HepG2 (cell line): ENCODE measurements at regions not wholly inside any gene's neighbourhood (a gene's known extent, or its start where the extent isn't known, plus 50 kb on each side); places are given as distances from the start of the nearest gene placed in this dataset.

ENCODE experiments used
- CREM ChIP-seq, 2 experiments: sonication (generic) in 1 of 2; formaldehyde crosslinking in 1 of 2; IDR thresholded peaks; 2 replicates each; pipeline versions ENCODE4 v1.4.0 to v1.6.1; 2016 to 2020; ENCODE audit warnings: antibody characterized with exemption in 1 of 2, mild to moderate bottlenecking in 1 of 2, missing genetic modification reagents in 1 of 2
- MAZ ChIP-seq, 2 experiments: sonication (generic) in 1 of 2; formaldehyde crosslinking in 1 of 2; IDR thresholded peaks; 2 replicates each; pipeline versions ENCODE4 v1.5.0 to v1.6.1; 2012 to 2020; ENCODE audit warnings: low read depth in 2 of 2, mild to moderate bottlenecking in 2 of 2, borderline replicate concordance in 1 of 2, improper control_type of control experiment in 1 of 2, low read length in 1 of 2, missing genetic modification reagents in 1 of 2, moderate library complexity in 1 of 2
- SP1 ChIP-seq, 2 experiments: fragments of 450-650 bp in 1 of 2; sonication (generic) in 1 of 2; formaldehyde crosslinking in 1 of 2; IDR thresholded peaks; 2 replicates each; pipeline versions ENCODE4 v1.4.0 to v1.6.1; 2016 to 2020; ENCODE audit warnings: missing genetic modification reagents in 1 of 2
- SPEN ChIP-seq: sonication (generic); formaldehyde crosslinking; IDR thresholded peaks from 2 replicates; pipeline ENCODE4 v1.5.1; 2020; ENCODE audit warnings: low read depth, mild to moderate bottlenecking, missing genetic modification reagents
- ZNF232 ChIP-seq: sonication (generic); formaldehyde crosslinking; IDR thresholded peaks from 2 replicates; pipeline ENCODE4 v1.4.0; 2020; ENCODE audit warnings: missing genetic modification reagents, borderline replicate concordance
- ZNF629 ChIP-seq: sonication (generic); formaldehyde crosslinking; conservative IDR thresholded peaks from 2 replicates; pipeline ENCODE4 v1.5.0; 2020; ENCODE audit warnings: missing genetic modification reagents

- TF ChIP-seq CREM (IDR thresholded peaks at IDR 0.05) (no peak), CREM (CRISPR knock-in tag; IDR thresholded peaks at IDR 0.05) (no peak), SP1 (IDR thresholded peaks at IDR 0.05) (no peak), SP1 (CRISPR knock-in tag; IDR thresholded peaks at IDR 0.05) (no peak), MAZ (IDR thresholded peaks at IDR 0.05; ENCODE audit: borderline replicate concordance, low read depth, low read length) (no peak), MAZ (CRISPR knock-in tag; IDR thresholded peaks at IDR 0.05; ENCODE audit: low read depth) (no peak), ZNF232 (CRISPR knock-in tag) (no peak), SPEN (no peak), ZNF629 (CRISPR knock-in tag) (no peak)
These were observed 155.3 kb upstream of the PKN2 start for GRCh38 chr1:88528792-88529191.
